ENCODE measurements at regions not wholly inside any gene's neighbourhood (a gene's known extent, or its start where the extent isn't known, plus 50 kb on each side); places are given as distances from the start of the nearest gene placed in this dataset.

DNA sequence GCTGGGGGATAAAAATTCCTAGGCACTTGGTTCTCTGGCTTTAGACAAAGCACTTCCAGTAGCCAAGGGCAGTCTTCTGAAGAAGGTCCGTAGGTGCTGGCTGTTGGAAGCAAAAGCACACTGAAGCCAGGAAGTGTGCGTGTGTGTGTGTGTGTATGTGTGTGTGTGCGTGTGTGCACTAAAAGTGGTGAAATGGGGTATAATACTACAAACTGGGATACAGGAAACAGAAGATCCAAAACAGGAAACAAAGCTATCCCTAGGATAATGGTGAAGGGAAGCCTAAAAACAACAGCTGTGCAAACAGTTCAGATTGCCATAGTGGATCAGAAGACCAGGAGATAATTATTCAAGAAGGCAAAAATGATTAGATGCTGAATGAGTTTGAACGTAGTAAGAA lies 103.4 kb downstream of the IL20RB start:
- Mint-ChIP-seq H3K9me3 (no peaks in the 10 kb centered on the region), H3K36me3 (ENCODE audit: low read depth) (no peaks in the 10 kb centered on the region), H3K27ac (no peak overlapping the region), H3K4me1 (ENCODE audit: low read depth) (0 out of 2 replicates have a peak, but pooled peaks cover 5% of the 10 kb centered on the region), H3K27me3 (ENCODE audit: insufficient read depth) (peaks cover 26% of the 10 kb centered on the region), H3K4me3 (no peak overlapping the region)
- DNase-seq = no peak
- TF ChIP-seq, protein P1, sequence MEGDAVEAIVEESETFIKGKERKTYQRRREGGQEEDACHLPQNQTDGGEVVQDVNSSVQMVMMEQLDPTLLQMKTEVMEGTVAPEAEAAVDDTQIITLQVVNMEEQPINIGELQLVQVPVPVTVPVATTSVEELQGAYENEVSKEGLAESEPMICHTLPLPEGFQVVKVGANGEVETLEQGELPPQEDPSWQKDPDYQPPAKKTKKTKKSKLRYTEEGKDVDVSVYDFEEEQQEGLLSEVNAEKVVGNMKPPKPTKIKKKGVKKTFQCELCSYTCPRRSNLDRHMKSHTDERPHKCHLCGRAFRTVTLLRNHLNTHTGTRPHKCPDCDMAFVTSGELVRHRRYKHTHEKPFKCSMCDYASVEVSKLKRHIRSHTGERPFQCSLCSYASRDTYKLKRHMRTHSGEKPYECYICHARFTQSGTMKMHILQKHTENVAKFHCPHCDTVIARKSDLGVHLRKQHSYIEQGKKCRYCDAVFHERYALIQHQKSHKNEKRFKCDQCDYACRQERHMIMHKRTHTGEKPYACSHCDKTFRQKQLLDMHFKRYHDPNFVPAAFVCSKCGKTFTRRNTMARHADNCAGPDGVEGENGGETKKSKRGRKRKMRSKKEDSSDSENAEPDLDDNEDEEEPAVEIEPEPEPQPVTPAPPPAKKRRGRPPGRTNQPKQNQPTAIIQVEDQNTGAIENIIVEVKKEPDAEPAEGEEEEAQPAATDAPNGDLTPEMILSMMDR (IDR thresholded peaks at IDR 0.05) = no peak

DNA sequence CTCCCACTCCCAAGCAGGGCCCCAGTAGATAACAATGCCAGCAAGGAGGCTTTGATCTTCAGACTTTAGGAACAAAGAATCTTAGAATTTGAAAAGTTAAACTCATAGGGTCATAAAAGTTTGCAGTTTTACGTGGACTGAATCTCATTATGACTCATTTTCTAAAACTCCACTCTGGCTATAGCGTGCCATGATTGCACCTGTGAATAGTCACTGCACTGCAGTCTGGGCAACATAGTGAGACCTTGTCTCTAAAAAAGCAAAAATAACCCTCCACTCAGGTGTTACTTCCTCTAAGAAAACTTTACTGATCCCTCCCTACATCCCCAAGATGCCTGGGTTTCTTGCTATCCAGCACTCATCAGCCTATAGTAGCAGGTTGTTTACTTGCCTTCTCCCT lies 104.5 kb downstream of the IL20RB start:
- Mint-ChIP-seq H3K4me1 (ENCODE audit: low read depth) (0 out of 2 replicates have a peak, but pooled peaks cover 5% of the 10 kb centered on the region), H3K4me3 (no peak overlapping the region), H3K27ac (no peak overlapping the region), H3K9me3 (no peaks in the 10 kb centered on the region), H3K27me3 (ENCODE audit: insufficient read depth) (peaks cover 20% of the 10 kb centered on the region), H3K36me3 (ENCODE audit: low read depth) (no peaks in the 10 kb centered on the region)
- no peak for DNase-seq
- TF ChIP-seq, protein P1 (IDR thresholded peaks at IDR 0.05) = no peak

DNA sequence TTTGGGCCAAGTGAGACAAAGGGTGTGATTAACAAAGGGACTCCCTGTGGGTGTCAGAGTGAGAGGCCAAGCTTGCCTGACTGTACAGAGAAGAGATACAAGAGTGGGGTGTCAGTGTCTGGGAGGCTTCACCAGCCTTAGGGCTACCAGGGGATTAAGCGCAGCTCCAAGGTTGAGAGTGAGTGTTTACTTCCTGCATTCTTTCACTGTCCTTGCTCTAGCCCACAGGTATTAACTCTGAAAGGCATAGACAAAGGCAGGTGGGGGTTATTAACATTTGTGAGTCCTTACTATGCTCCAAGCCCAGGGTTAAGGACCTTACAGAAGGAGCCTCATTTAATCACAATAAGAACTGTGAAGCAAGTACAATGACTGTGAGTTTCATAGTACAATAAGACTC lies 107.6 kb downstream of the IL20RB start:
- TF ChIP-seq, protein P1 (IDR thresholded peaks at IDR 0.05) = no peak
- Mint-ChIP-seq H3K9me3 (no peaks in the 10 kb centered on the region), H3K27ac (no peak overlapping the region), H3K27me3 (ENCODE audit: insufficient read depth) (peaks cover 24% of the 10 kb centered on the region), H3K4me3 (no peak overlapping the region), H3K36me3 (ENCODE audit: low read depth) (no peaks in the 10 kb centered on the region), H3K4me1 (ENCODE audit: low read depth) (0 out of 2 replicates have a peak, but pooled peaks cover 5% of the 10 kb centered on the region)
- no peak for DNase-seq

DNA sequence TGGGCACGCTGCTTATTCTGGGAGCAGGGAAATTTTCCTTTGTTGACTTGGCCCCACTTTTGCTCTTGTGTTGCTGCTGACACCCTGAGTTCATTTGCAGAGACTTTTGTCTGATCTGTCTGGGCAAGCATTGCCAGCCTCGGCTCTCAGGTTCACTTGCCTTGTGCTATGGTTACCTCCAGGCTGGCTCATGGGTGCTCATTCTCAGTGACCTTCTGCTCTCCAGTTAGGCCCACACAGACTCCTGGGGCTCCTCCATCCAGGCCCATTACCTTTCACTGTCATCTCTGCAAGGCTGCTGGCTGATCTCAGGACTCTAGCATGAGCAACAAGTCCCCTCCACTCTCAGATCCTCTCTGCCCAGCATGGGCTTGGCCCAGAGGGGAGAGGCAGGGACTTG lies 108.3 kb downstream of the IL20RB start:
- Mint-ChIP-seq H3K4me1 (ENCODE audit: low read depth) (0 out of 2 replicates have a peak, but pooled peaks cover 5% of the 10 kb centered on the region), H3K9me3 (no peaks in the 10 kb centered on the region)

DNA sequence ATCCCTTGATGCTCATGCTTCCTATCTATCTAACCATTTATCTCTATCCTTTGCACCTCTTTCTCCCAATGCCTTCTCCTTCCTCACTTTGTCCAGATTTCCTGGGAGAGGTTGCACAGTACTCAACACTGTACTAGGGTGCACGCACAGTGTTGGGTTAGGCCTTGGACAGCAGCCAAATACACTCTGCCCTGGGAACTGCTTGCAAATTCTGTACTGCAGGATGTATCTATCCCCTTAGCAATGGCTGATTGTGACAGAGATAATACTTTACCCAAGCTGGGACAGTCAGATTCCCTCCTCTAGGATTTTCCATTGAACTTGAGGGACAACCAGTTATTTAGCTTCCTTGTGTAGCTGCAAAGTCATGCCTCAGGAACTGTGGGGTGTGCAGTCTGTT lies 113.3 kb downstream of the IL20RB start:
- H3K27ac Mint-ChIP-seq = no peak overlapping the region
- no peaks in the 10 kb centered on the region for H3K9me3 Mint-ChIP-seq
- TF ChIP-seq, protein P1 (IDR thresholded peaks at IDR 0.05) = no peak
- peaks cover 6% of the 10 kb centered on the region for H3K27me3 Mint-ChIP-seq (ENCODE audit: insufficient read depth)
- no peak for DNase-seq
- H3K36me3 Mint-ChIP-seq (ENCODE audit: low read depth) = no peaks in the 10 kb centered on the region
- H3K4me1 Mint-ChIP-seq (ENCODE audit: low read depth) = no peaks in the 10 kb centered on the region
- no peak overlapping the region for H3K4me3 Mint-ChIP-seq

More for the DNA sequence above, 108.3 kb downstream of the IL20RB start:
- peaks cover 24% of the 10 kb centered on the region for H3K27me3 Mint-ChIP-seq (ENCODE audit: insufficient read depth)
- TF ChIP-seq, protein P1 (IDR thresholded peaks at IDR 0.05) = no peak
- no peak for DNase-seq
- H3K27ac Mint-ChIP-seq = no peak overlapping the region
- no peaks in the 10 kb centered on the region for H3K36me3 Mint-ChIP-seq (ENCODE audit: low read depth)
- H3K4me3 Mint-ChIP-seq = no peak overlapping the region

DNA sequence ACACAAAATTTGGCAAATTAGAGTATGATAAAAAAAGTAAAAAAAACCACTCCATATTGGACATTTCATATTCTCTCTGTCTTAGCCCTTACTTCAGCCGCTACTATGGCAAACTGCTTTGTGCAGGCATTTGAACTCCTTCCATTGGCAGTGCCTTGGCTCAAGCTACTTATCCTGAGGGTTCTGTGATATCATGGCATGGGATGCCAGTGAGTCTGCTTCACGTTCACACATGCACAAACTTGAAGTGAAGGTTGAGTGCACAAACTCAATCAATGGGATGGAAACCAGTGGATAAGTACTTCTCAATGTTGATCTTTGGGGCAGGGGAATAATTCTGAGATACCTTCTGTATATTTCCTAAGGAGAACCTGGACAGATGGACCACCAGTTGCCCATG lies 117.2 kb downstream of the IL20RB start:
- Mint-ChIP-seq H3K36me3 (ENCODE audit: low read depth) (no peaks in the 10 kb centered on the region), H3K27me3 (ENCODE audit: insufficient read depth) (peaks cover 11% of the 10 kb centered on the region), H3K4me3 (no peak overlapping the region), H3K27ac (no peak overlapping the region), H3K4me1 (ENCODE audit: low read depth) (no peaks in the 10 kb centered on the region), H3K9me3 (no peaks in the 10 kb centered on the region)
- DNase-seq = no peak
- TF ChIP-seq, protein P1 (IDR thresholded peaks at IDR 0.05) = no peak

Measured in HFFc6 (cell line).